ENCODE measurements at regions not wholly inside any gene's neighbourhood (a gene's known extent, or its start where the extent isn't known, plus 50 kb on each side); places are given as distances from the start of the nearest gene placed in this dataset.

GRCh38 chr3:105177576-105177975, 189.1 kb upstream of the ALCAM start:
- TF ChIP-seq POLR2A (IDR thresholded peaks at IDR 0.05) = no peak
- TF ChIP-seq, protein P1, sequence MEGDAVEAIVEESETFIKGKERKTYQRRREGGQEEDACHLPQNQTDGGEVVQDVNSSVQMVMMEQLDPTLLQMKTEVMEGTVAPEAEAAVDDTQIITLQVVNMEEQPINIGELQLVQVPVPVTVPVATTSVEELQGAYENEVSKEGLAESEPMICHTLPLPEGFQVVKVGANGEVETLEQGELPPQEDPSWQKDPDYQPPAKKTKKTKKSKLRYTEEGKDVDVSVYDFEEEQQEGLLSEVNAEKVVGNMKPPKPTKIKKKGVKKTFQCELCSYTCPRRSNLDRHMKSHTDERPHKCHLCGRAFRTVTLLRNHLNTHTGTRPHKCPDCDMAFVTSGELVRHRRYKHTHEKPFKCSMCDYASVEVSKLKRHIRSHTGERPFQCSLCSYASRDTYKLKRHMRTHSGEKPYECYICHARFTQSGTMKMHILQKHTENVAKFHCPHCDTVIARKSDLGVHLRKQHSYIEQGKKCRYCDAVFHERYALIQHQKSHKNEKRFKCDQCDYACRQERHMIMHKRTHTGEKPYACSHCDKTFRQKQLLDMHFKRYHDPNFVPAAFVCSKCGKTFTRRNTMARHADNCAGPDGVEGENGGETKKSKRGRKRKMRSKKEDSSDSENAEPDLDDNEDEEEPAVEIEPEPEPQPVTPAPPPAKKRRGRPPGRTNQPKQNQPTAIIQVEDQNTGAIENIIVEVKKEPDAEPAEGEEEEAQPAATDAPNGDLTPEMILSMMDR (IDR thresholded peaks at IDR 0.05) = no peak
